PC-3 (cell line): ENCODE measurements at regions not wholly inside any gene's neighbourhood (a gene's known extent, or its start where the extent isn't known, plus 50 kb on each side); places are given as distances from the start of the nearest gene placed in this dataset.

Experiments used
- CTCF ChIP-seq: fragments of 300-600 bp; sonication (generic); conservative IDR thresholded peaks from 2 replicates; pipeline ENCODE4 v1.5.1; 2017; ENCODE audit warnings: antibody characterized with exemption, low read depth, mild to moderate bottlenecking, low read length
- EZH2 ChIP-seq: fragments of 300-600 bp; sonication (generic); IDR thresholded peaks from one replicate; pipeline ENCODE4 v1.6.1; 2017; ENCODE audit warnings: antibody characterized with exemption, mild to moderate bottlenecking, low read length; ENCODE audit not compliant: unreplicated experiment
- EZH2phosphoT487 ChIP-seq: fragments of 300-600 bp; sonication (generic); IDR thresholded peaks from 2 replicates; pipeline ENCODE4 v1.6.1; 2018; ENCODE audit warnings: mild to moderate bottlenecking, antibody characterized with exemption, low read length, borderline replicate concordance

- no peak for TF ChIP-seq CTCF
- TF ChIP-seq EZH2phosphoT487 = no peak
- no peak for TF ChIP-seq EZH2
These were observed 411.2 kb upstream of the CHAC2 start for GRCh38 chr2:53356291-53356905.
